A172 (cell line): ENCODE measurements at regions not wholly inside any gene's neighbourhood (a gene's known extent, or its start where the extent isn't known, plus 50 kb on each side); places are given as distances from the start of the nearest gene placed in this dataset.
"Not testable (repeated sequence)": the region's sequence is repeated elsewhere in the genome, so short reads cannot be mapped to it uniquely, and the experiment has no call there.

Source experiments
- DNase-seq: peaks from one replicate; pipeline ENCODE4 v3.0.0-alpha.2; 2015; ENCODE audit warnings: low spot score

- DNase-seq = no peak
These were observed 80.9 kb downstream of the PTPRS start for GRCh38 chr19:5259750-5260149.

GRCh38 chr19:5257155-5258045, 83.2 kb downstream of the PTPRS start:
- no peak for DNase-seq

- no peak for DNase-seq
These were observed 84.9 kb downstream of the PTPRS start for GRCh38 chr19:5255602-5256231.

- no peak for DNase-seq
These were observed 85.7 kb downstream of the PTPRS start for GRCh38 chr19:5254944-5255343.

- DNase-seq = no peak
These were observed 86.1 kb downstream of the PTPRS start for GRCh38 chr19:5254543-5254942.

GRCh38 chr19:5253406-5254110, 87.1 kb downstream of the PTPRS start:
- no peak for DNase-seq

- DNase-seq = no peak
These were observed 89.2 kb downstream of the PTPRS start for GRCh38 chr19:5251096-5252065.

GRCh38 chr19:5250127-5250659, 90.4 kb downstream of the PTPRS start:
- no peak for DNase-seq

GRCh38 chr19:5249526-5249925, 91.1 kb downstream of the PTPRS start:
- no peak for DNase-seq

- DNase-seq = no peak
These were observed 92.5 kb downstream of the PTPRS start for GRCh38 chr19:5247957-5248705.

GRCh38 chr19:5246554-5247155, 94.0 kb downstream of the PTPRS start:
- no peak for DNase-seq

- DNase-seq = no peak
These were observed 94.7 kb downstream of the PTPRS start for GRCh38 chr19:5245631-5246553.

- no peak for DNase-seq
These were observed 96.3 kb downstream of the PTPRS start for GRCh38 chr19:5244351-5244750.

GRCh38 chr19:5243878-5244277, 96.7 kb downstream of the PTPRS start:
- DNase-seq = no peak

GRCh38 chr19:5241896-5242295, 98.7 kb downstream of the PTPRS start:
- not testable (repeated sequence) for DNase-seq

- no peak for DNase-seq
These were observed 100.6 kb downstream of the PTPRS start for GRCh38 chr19:5240011-5240410.

GRCh38 chr19:5238700-5239099, 101.9 kb downstream of the PTPRS start:
- no peak for DNase-seq

GRCh38 chr19:5237939-5238480, 102.6 kb downstream of the PTPRS start:
- DNase-seq = no peak
